IMR-90 (cell line): ENCODE measurements at regions not wholly inside any gene's neighbourhood (a gene's known extent, or its start where the extent isn't known, plus 50 kb on each side); places are given as distances from the start of the nearest gene placed in this dataset.

Experiments used
- ATAC-seq: fragments of 200-7000 bp; cut with Tn5 transposase; 2 replicates; pipeline ENCODE4 v1.9.1; 2020; ENCODE audit warnings: low read depth, mild to moderate bottlenecking, moderate library complexity
- BruUV-seq: library from RNA; stranded (reverse); fragments of 400-500 nt; replicated peaks from 2 replicates; lab custom pipeline; 2021; lab: Mats Ljungman, UMichigan
- CTCF ChIA-PET: fragments of 300-600 bp; formaldehyde crosslinking; extraction: SDS; loops from one replicate; lab custom pipeline; 2021; ENCODE audit warnings: antibody characterized with exemption; lab: Yijun Ruan, JAX
- POLR2A ChIA-PET: fragments of 300-600 bp; sonication (Branson Sonifier 250); formaldehyde crosslinking; loops from one replicate; lab custom pipeline; 2022; ENCODE audit warnings: antibody characterized with exemption; ENCODE audit not compliant: unreplicated experiment; lab: Charles Lee
- DNase-seq: peaks from one replicate; pipeline ENCODE4 v3.0.0; 2013
- H2AFZ ChIP-seq: replicated peaks from 2 replicates; pipeline ENCODE3; 2013; ENCODE audit warnings: low read length, mild to moderate bottlenecking; ENCODE audit not compliant: poor library complexity
- H2AK5ac ChIP-seq: 2 replicates; pipeline ENCODE4 v1.6.1; 2013; ENCODE audit warnings: low read depth, low read length, inconsistent platforms
- H2AK9ac ChIP-seq: replicated peaks from 2 replicates; pipeline ENCODE3; 2013; ENCODE audit warnings: mild to moderate bottlenecking, low read depth, low read length, moderate library complexity; ENCODE audit not compliant: poor library complexity
- H2BK120ac ChIP-seq: 2 replicates; pipeline ENCODE4 v1.6.1; 2013; ENCODE audit warnings: low read depth, low read length, inconsistent platforms
- H2BK15ac ChIP-seq: 3 replicates; pipeline ENCODE4 v1.6.1; 2013; ENCODE audit warnings: low read depth, low read length, inconsistent platforms
- H2BK20ac ChIP-seq: 2 replicates; pipeline ENCODE4 v1.6.1; 2013; ENCODE audit warnings: low read depth, mild to moderate bottlenecking, inconsistent platforms, low read length, moderate library complexity
- H2BK5ac ChIP-seq: 2 replicates; pipeline ENCODE4 v1.6.1; 2013; ENCODE audit warnings: mild to moderate bottlenecking, low read depth, low read length, inconsistent platforms; ENCODE audit not compliant: poor library complexity, severe bottlenecking
- H3K14ac ChIP-seq: replicated peaks from 2 replicates; pipeline ENCODE4 v1.6.1; 2013; ENCODE audit warnings: low read depth, low read length, inconsistent platforms
- H3K18ac ChIP-seq: 2 replicates; pipeline ENCODE4 v1.6.1; 2013; ENCODE audit warnings: low read depth, low read length, control low read depth
- H3K23ac ChIP-seq: 2 replicates; pipeline ENCODE4 v1.6.1; 2013; ENCODE audit warnings: low read depth, low read length, inconsistent platforms
- H3K27ac ChIP-seq: 2 replicates; pipeline ENCODE4 v1.5.1; 2013; ENCODE audit warnings: mild to moderate bottlenecking, control low read depth, low read length; ENCODE audit not compliant: insufficient read depth
- H3K27me3 ChIP-seq: 2 replicates; pipeline ENCODE4 v1.6.1; 2013; ENCODE audit warnings: low read length; ENCODE audit not compliant: control insufficient read depth, insufficient read depth
- H3K36me3 ChIP-seq: 2 replicates; pipeline ENCODE4 v1.6.1; 2013; ENCODE audit warnings: low read length, mixed read lengths; ENCODE audit not compliant: control insufficient read depth, insufficient read depth
- H3K4ac ChIP-seq: 2 replicates; pipeline ENCODE4 v1.6.1; 2013; ENCODE audit warnings: low read depth, low read length, inconsistent platforms
- H3K4me1 ChIP-seq: 2 replicates; pipeline ENCODE4 v1.6.1; 2013; ENCODE audit warnings: low read length, mixed read lengths; ENCODE audit not compliant: control insufficient read depth, insufficient read depth
- H3K4me2 ChIP-seq: 2 replicates; pipeline ENCODE4 v1.6.1; 2013; ENCODE audit warnings: low read depth, mild to moderate bottlenecking, control low read depth, low read length, moderate library complexity
- H3K4me3 ChIP-seq: 2 replicates; pipeline ENCODE4 v1.5.1; 2013; ENCODE audit warnings: low read depth, mild to moderate bottlenecking, control low read depth, low read length, moderate library complexity; ENCODE audit not compliant: insufficient read depth
- H3K56ac ChIP-seq: 2 replicates; pipeline ENCODE4 v1.6.1; 2013; ENCODE audit warnings: low read length, inconsistent platforms; ENCODE audit not compliant: insufficient read depth; ENCODE audit errors: extremely low read depth
- H3K79me1 ChIP-seq, 2 experiments: 2 replicates each; pipeline ENCODE4 v1.6.1; 2013; ENCODE audit warnings: low read length in 2 of 2, inconsistent platforms in 1 of 2, low read depth in 1 of 2
- H3K9ac ChIP-seq: 2 replicates; pipeline ENCODE4 v1.6.1; 2013; ENCODE audit warnings: low read depth, low read length, control low read depth
- H3K9me1 ChIP-seq: 2 replicates; pipeline ENCODE4 v1.6.1; 2013; ENCODE audit warnings: low read length, inconsistent platforms; ENCODE audit not compliant: insufficient read depth
- H3K9me3 ChIP-seq: 2 replicates; pipeline ENCODE4 v1.6.1; 2013; ENCODE audit warnings: low read length; ENCODE audit not compliant: control insufficient read depth, insufficient read depth
- H4K20me1 ChIP-seq: 2 replicates; pipeline ENCODE4 v1.6.1; 2013; ENCODE audit warnings: low read length, inconsistent platforms; ENCODE audit not compliant: insufficient read depth
- H4K5ac ChIP-seq: 2 replicates; pipeline ENCODE4 v1.6.1; 2013; ENCODE audit warnings: mild to moderate bottlenecking, low read depth, low read length, control low read depth
- H4K8ac ChIP-seq, 2 experiments: 2 replicates each; pipeline ENCODE4 v1.6.1; 2013; ENCODE audit warnings: low read depth in 2 of 2, low read length in 2 of 2, control low read depth in 1 of 2, inconsistent platforms in 1 of 2
- H4K91ac ChIP-seq: 2 replicates; pipeline ENCODE4 v1.6.1; 2013; ENCODE audit warnings: low read depth, low read length, inconsistent platforms; ENCODE audit not compliant: insufficient read depth
- BHLHE40 ChIP-seq: fragments of 150-350 bp; IDR thresholded peaks from 2 replicates; pipeline ENCODE4 v1.6.1; 2016; ENCODE audit warnings: mild to moderate bottlenecking, low read depth, low read length
- CEBPB ChIP-seq: IDR thresholded peaks from 2 replicates; pipeline ENCODE4 v1.6.1; 2012; ENCODE audit warnings: low read depth, low read length, improper control_type of control experiment
- CHD1 ChIP-seq: IDR thresholded peaks from 2 replicates; pipeline ENCODE4 v1.6.1; 2012; ENCODE audit warnings: low read depth, low read length, improper control_type of control experiment
- FOS ChIP-seq: fragments of 150-350 bp; IDR thresholded peaks from 2 replicates; pipeline ENCODE4 v1.6.1; 2016; ENCODE audit warnings: low read depth, low read length
- MAFK ChIP-seq: IDR thresholded peaks from 2 replicates; pipeline ENCODE4 v1.6.1; 2012; ENCODE audit warnings: low read depth, low read length, improper control_type of control experiment
- MAZ ChIP-seq: IDR thresholded peaks from 2 replicates; pipeline ENCODE4 v1.6.1; 2012; ENCODE audit warnings: low read depth, mild to moderate bottlenecking, low read length, improper control_type of control experiment, moderate library complexity, borderline replicate concordance
- MXI1 ChIP-seq: IDR thresholded peaks from 2 replicates; pipeline ENCODE4 v1.6.1; 2012; ENCODE audit warnings: low read depth, mild to moderate bottlenecking, low read length, moderate library complexity, borderline replicate concordance
- NFE2L2 ChIP-seq: fragments of 150-350 bp; IDR thresholded peaks from 2 replicates; pipeline ENCODE4 v1.6.1; 2016; ENCODE audit warnings: low read depth, mild to moderate bottlenecking, low read length
- POLR2A ChIP-seq: IDR thresholded peaks from 2 replicates; pipeline ENCODE4 v1.6.1; 2012; ENCODE audit warnings: mild to moderate bottlenecking, low read depth, low read length
- RAD21 ChIP-seq: IDR thresholded peaks from 2 replicates; pipeline ENCODE4 v1.6.1; 2012; ENCODE audit warnings: low read length, improper control_type of control experiment
- RCOR1 ChIP-seq: IDR thresholded peaks from 2 replicates; pipeline ENCODE4 v1.6.1; 2012; ENCODE audit warnings: mild to moderate bottlenecking, low read length, improper control_type of control experiment; ENCODE audit not compliant: insufficient replicate concordance
- RFX5 ChIP-seq: IDR thresholded peaks from 2 replicates; pipeline ENCODE4 v1.8.0; 2012; ENCODE audit warnings: low read depth, mild to moderate bottlenecking, low read length, moderate library complexity
- SMC3 ChIP-seq: fragments of 150-350 bp; IDR thresholded peaks from 2 replicates; pipeline ENCODE4 v1.6.1; 2016; ENCODE audit warnings: low read depth, mild to moderate bottlenecking, antibody characterized with exemption, low read length, moderate library complexity
- WGBS, 2 experiments: methylation state at CpG; one replicate each; pipeline versions ENCODE4 v1.1.5 to v1.1.7; 2013; ENCODE audit warnings: missing lambda C conversion rate in 2 of 2; ENCODE audit not compliant: insufficient read length in 1 of 2; ENCODE audit errors: extremely low coverage in 2 of 2; 5-methylcytosine and 5-hydroxymethylcytosine counted together
- dilution Hi-C: fragments of 300-500 bp; cut with HindIII; formaldehyde crosslinking; loops from one replicate; pipeline ENCODE4 v1.14.3; 2018; ENCODE audit warnings: low sequenced_read_pairs; ENCODE audit not compliant: unreplicated experiment
- in situ Hi-C: fragments of 300-500 bp; cut with MboI; formaldehyde crosslinking; loops from 3 replicates; pipeline ENCODE4 v1.14.3; 2019; ENCODE audit warnings: low sequenced_read_pairs, inconsistent platforms, mixed read lengths
- intact Hi-C: fragments of 100-400 bp; cut with micrococcal nuclease; formaldehyde crosslinking; loops from 2 replicates; pipeline ENCODE4 v1.10.0; 2022
- TF ChIP-seq, protein P1 (sequence below): fragments of 150-350 bp; IDR thresholded peaks from 2 replicates; pipeline ENCODE4 v1.6.1; 2016; ENCODE audit warnings: low read depth, mild to moderate bottlenecking, low read length, moderate library complexity, borderline replicate concordance

DNA sequence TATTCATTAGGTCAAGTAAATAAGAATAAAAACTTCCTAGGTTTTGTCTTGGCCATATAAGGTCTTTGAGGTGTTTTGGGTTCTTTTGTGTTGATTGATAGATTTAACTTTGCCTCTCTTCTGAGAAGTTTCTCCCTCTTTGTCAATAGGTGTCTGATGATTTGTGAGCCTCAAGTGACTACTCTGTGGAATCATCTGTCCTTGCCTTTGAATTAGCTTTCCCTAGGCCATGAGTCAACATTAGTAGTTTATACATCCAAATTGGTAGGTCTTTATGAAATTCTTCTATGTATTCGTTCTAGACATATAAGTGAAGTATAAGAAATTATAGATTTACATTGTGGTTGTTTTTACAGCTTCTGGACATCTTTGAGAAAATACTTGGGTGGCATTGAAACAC lies 864.4 kb downstream of the USP25 start:
- Histone ChIP-seq H3K79me1 (no peaks in the 10 kb centered on the region), H4K5ac (no peak overlapping the region), H2AK5ac (no peak overlapping the region), H3K36me3 (no peaks in the 10 kb centered on the region), H2AFZ (no peak overlapping the region), H4K8ac (no peak overlapping the region), H4K20me1 (no peaks in the 10 kb centered on the region), H3K9me3 (no peaks in the 10 kb centered on the region), H3K4me1 (no peaks in the 10 kb centered on the region), H3K4ac (no peak overlapping the region), H3K18ac (no peak overlapping the region), H2BK5ac (no peak overlapping the region), H3K9ac (no peak overlapping the region), H3K9me1 (no peaks in the 10 kb centered on the region), H2AK9ac (no peak overlapping the region), H3K4me2 (no peak overlapping the region), H2BK20ac (no peak overlapping the region), H3K27me3 (no peaks in the 10 kb centered on the region), H3K23ac (no peak overlapping the region), H2BK15ac (no peak overlapping the region), H3K56ac (no peak overlapping the region), H2BK120ac (no peak overlapping the region), H3K14ac (no peak overlapping the region), H3K27ac (no peak overlapping the region), H4K91ac (no peak overlapping the region), H3K4me3 (no peak overlapping the region)
- DNase-seq (peak; percentile 14), ATAC-seq (no peak)
- TF ChIP-seq FOS, result no peak
- no peak for TF ChIP-seq RFX5
- no peak for TF ChIP-seq SMC3
- TF ChIP-seq NFE2L2, result no peak
- no peak for TF ChIP-seq CEBPB
- TF ChIP-seq POLR2A, result no peak
- no peak for TF ChIP-seq CHD1
- TF ChIP-seq BHLHE40, result no peak
- TF ChIP-seq, protein P1, sequence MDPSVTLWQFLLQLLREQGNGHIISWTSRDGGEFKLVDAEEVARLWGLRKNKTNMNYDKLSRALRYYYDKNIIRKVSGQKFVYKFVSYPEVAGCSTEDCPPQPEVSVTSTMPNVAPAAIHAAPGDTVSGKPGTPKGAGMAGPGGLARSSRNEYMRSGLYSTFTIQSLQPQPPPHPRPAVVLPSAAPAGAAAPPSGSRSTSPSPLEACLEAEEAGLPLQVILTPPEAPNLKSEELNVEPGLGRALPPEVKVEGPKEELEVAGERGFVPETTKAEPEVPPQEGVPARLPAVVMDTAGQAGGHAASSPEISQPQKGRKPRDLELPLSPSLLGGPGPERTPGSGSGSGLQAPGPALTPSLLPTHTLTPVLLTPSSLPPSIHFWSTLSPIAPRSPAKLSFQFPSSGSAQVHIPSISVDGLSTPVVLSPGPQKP, result no peak
- TF ChIP-seq MXI1, result no peak
- no peak for TF ChIP-seq RCOR1
- no peak for TF ChIP-seq MAFK
- TF ChIP-seq RAD21, result no peak
- TF ChIP-seq MAZ, result no peak
- BruUV-seq, result no TSS peak
- intact Hi-C loops, result no loop called here
- dilution Hi-C loops, result no loop called here
- CTCF ChIA-PET, result no interaction called here
- no CpG with 5 or more reads among the region's 1 CpG for WGBS, 2 experiments
- in situ Hi-C loops, result no loop called here
- POLR2A ChIA-PET, result no interaction called here
